Hepatocyte (in vitro differentiated cells): ENCODE measurements at regions not wholly inside any gene's neighbourhood (a gene's known extent, or its start where the extent isn't known, plus 50 kb on each side); places are given as distances from the start of the nearest gene placed in this dataset. TPM values are rescaled to one million over a fixed set of nuclear protein-coding genes. Genes with fewer than 3 reads are reported as not detected.

ENCODE experiments used
- DNase-seq: peaks from one replicate; pipeline ENCODE4 v3.0.0-alpha.2; 2016; ENCODE audit warnings: low spot score
- H2AFZ ChIP-seq: fragments of 200-600 bp; sonication (generic); 2 replicates; pipeline ENCODE4 v1.6.0; 2016; ENCODE audit warnings: antibody characterized with exemption, mild to moderate bottlenecking
- H3K27ac ChIP-seq: fragments of 200-600 bp; sonication (generic); 2 replicates; pipeline ENCODE4 v1.5.1; 2016; ENCODE audit warnings: mild to moderate bottlenecking
- H3K27me3 ChIP-seq: fragments of 200-600 bp; sonication (generic); 2 replicates; pipeline ENCODE4 v1.6.1; 2016
- H3K36me3 ChIP-seq: fragments of 200-600 bp; sonication (generic); replicated peaks from 2 replicates; pipeline ENCODE4 v1.5.1; 2016; ENCODE audit warnings: low read depth; ENCODE audit not compliant: insufficient read depth
- H3K4me1 ChIP-seq: fragments of 200-600 bp; sonication (generic); 2 replicates; pipeline ENCODE4 v1.5.1; 2016; ENCODE audit warnings: mild to moderate bottlenecking, moderate library complexity; ENCODE audit not compliant: insufficient read depth
- H3K4me2 ChIP-seq: fragments of 200-600 bp; sonication (generic); 2 replicates; pipeline ENCODE4 v1.6.0; 2016
- H3K4me3 ChIP-seq: fragments of 200-600 bp; sonication (generic); 2 replicates; pipeline ENCODE4 v1.5.1; 2016; ENCODE audit warnings: mild to moderate bottlenecking
- H3K79me2 ChIP-seq: fragments of 200-600 bp; sonication (generic); 2 replicates; pipeline ENCODE4 v1.6.0; 2017; ENCODE audit warnings: mild to moderate bottlenecking
- H3K9me2 ChIP-seq: fragments of 200-600 bp; sonication (generic); replicated peaks from 2 replicates; pipeline ENCODE4 v1.6.0; 2017; ENCODE audit warnings: mild to moderate bottlenecking; ENCODE audit not compliant: insufficient read depth
- H3K9me3 ChIP-seq: fragments of 200-600 bp; sonication (generic); 2 replicates; pipeline ENCODE4 v1.5.1; 2016; ENCODE audit warnings: low read depth, mild to moderate bottlenecking
- H4K20me1 ChIP-seq: fragments of 200-600 bp; sonication (generic); 2 replicates; pipeline ENCODE4 v1.6.0; 2016; ENCODE audit warnings: mild to moderate bottlenecking; ENCODE audit not compliant: insufficient read depth, poor library complexity, severe bottlenecking
- EZH2 ChIP-seq: fragments of 200-600 bp; sonication (generic); IDR thresholded peaks from 2 replicates; pipeline ENCODE4 v1.6.1; 2016; ENCODE audit warnings: antibody characterized with exemption, mild to moderate bottlenecking, borderline replicate concordance
- EZH2phosphoT487 ChIP-seq: fragments of 200-600 bp; sonication (generic); IDR thresholded peaks from one replicate; pipeline ENCODE4 v1.6.1; 2018; ENCODE audit warnings: antibody characterized with exemption, mild to moderate bottlenecking, low read depth, moderate library complexity; ENCODE audit not compliant: unreplicated experiment, severe bottlenecking
- WGBS: methylation state at CpG from one replicate; pipeline ENCODE4 v1.1.6; 2016; ENCODE audit warnings: low lambda C conversion rate; ENCODE audit errors: missing lambda C conversion rate; 5-methylcytosine and 5-hydroxymethylcytosine counted together
- small RNA-seq: library from RNA; depleted of rRNA; stranded (forward); fragments of <200 nt; gene quantifications from one replicate; pipeline ENCODE3, GENCODE V24; 2014
- TF ChIP-seq, protein P1 (sequence below): fragments of 200-600 bp; sonication (generic); IDR thresholded peaks from 2 replicates; pipeline ENCODE4 v1.5.1; 2016; ENCODE audit warnings: antibody characterized with exemption, mild to moderate bottlenecking; ENCODE audit not compliant: poor library complexity

DNA sequence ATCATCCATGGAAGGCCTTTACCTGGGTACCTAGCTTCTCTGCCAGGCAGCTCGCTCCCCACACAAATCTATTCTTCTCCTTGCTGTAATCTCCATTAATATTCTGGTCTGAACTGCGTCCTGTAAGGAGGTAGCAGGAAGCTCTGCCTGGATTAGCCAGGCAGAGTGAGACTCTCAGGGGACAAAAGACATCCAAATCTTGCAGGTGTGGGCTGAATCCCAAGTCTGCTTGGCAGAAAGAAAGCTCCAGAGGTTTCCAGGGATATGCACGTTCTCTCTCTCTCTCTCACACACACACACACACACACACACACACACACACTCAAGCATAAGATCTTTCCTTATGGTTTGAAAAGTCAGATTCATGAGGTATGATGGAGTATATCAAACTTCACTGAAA lies 66.5 kb downstream of the THNSL2 start:
- TF ChIP-seq, protein P1, sequence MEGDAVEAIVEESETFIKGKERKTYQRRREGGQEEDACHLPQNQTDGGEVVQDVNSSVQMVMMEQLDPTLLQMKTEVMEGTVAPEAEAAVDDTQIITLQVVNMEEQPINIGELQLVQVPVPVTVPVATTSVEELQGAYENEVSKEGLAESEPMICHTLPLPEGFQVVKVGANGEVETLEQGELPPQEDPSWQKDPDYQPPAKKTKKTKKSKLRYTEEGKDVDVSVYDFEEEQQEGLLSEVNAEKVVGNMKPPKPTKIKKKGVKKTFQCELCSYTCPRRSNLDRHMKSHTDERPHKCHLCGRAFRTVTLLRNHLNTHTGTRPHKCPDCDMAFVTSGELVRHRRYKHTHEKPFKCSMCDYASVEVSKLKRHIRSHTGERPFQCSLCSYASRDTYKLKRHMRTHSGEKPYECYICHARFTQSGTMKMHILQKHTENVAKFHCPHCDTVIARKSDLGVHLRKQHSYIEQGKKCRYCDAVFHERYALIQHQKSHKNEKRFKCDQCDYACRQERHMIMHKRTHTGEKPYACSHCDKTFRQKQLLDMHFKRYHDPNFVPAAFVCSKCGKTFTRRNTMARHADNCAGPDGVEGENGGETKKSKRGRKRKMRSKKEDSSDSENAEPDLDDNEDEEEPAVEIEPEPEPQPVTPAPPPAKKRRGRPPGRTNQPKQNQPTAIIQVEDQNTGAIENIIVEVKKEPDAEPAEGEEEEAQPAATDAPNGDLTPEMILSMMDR: no peak
- TF ChIP-seq EZH2phosphoT487 (no peak), EZH2 (no peak)
- H3K36me3 ChIP-seq: no peaks in the 10 kb centered on the region

More for the DNA sequence above, 66.5 kb downstream of the THNSL2 start:
- 86% methylated on average over 3 of the region's 3 CpGs for WGBS
- no peaks in the 10 kb centered on the region for H3K9me2 ChIP-seq
- no peak overlapping the region for H3K4me3 ChIP-seq
- no peaks in the 10 kb centered on the region for H3K27me3 ChIP-seq
- no peak overlapping the region for H2AFZ ChIP-seq
- DNase-seq: no peak
- H3K4me1 ChIP-seq: no peaks in the 10 kb centered on the region
- H3K79me2 ChIP-seq: no peaks in the 10 kb centered on the region
- H3K4me2 ChIP-seq: no peak overlapping the region
- no peaks in the 10 kb centered on the region for H4K20me1 ChIP-seq
- no peak overlapping the region for H3K27ac ChIP-seq
- no peaks in the 10 kb centered on the region for H3K9me3 ChIP-seq

Small RNA genes in the stretch of these regions (small RNA-seq; reads per million reads assigned to genes)
- gene RF00026 (not detected), gene RNU6-1168P (not detected)
